ENCODE measurements at regions not wholly inside any gene's neighbourhood (a gene's known extent, or its start where the extent isn't known, plus 50 kb on each side); places are given as distances from the start of the nearest gene placed in this dataset.

GRCh38 chr2:226508683-226509082, 290.9 kb downstream of the IRS1 start:
- no peak for DNase-seq (ENCODE audit: low read depth)
- TF ChIP-seq CTCF (IDR thresholded peaks at IDR 0.05; ENCODE audit: control insufficient read depth, extremely low read depth, insufficient read depth): no peak
- H3K4me3 ChIP-seq (ENCODE audit: low read depth, low read length): no peak overlapping the region

DNA sequence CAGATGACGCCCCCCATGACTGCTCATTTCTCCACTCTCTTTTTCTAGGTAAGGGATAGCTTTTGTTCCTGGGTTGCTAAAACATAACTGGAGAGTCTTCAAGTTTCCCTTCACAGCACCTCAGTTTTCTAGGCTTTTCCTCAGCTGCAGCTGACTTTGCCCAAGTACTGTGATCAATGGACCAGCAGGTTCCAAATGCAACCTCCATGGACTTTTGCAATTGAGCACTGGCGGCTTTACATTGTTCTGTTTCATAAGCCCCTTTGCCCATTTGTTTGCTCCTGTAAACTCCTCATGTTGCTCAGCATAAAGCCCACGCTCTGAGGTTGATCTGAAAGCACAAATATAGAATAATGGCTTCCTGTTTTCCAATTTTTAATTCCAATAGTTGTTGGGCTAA, 291.6 kb downstream of the IRS1 start:
- DNase-seq (ENCODE audit: low read depth): no peak

DNA sequence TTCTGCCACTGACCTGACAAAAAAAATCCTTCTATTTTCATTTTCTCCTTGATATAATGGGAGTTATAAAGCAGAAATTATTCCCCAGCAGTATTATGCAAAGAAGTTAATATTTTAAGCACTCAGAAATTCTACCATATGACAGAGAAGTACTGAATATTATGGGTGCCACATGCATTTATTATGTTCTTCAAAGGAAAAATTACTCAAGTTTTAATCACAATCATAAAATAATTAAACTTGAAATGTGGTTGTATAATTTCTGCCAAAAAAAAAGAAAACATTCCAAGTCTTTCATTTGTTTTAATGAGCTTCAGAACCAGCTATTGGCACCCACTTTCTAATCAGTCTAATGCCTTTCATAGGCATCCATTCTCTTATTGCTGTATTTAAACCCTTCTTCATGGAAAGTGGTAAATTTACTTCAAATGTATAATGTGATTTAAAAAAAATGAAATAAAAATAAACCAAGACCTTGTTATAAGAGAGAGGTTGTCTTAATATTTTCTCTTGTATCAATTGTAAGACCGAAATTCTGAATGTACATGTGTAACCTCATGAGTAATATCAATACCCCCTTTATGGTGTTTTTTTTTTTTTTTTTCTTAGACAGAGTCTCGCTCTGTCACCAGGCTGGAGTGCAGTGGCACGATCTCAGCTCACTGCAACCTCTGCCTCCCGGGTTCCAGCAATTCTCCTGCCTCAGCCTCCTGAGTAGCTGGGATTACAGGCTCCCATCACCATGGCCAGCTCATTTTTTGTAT, 302.3 kb downstream of the IRS1 start:
- no peak overlapping the region for H3K4me3 ChIP-seq (ENCODE audit: low read depth, low read length)
- no peak for TF ChIP-seq CTCF (IDR thresholded peaks at IDR 0.05; ENCODE audit: control insufficient read depth, extremely low read depth, insufficient read depth)
- no peak for DNase-seq (ENCODE audit: low read depth)

More for the DNA sequence above, 291.6 kb downstream of the IRS1 start:
- H3K4me3 ChIP-seq (ENCODE audit: low read depth, low read length): no peak overlapping the region
- TF ChIP-seq CTCF (IDR thresholded peaks at IDR 0.05; ENCODE audit: control insufficient read depth, extremely low read depth, insufficient read depth): no peak

DNA sequence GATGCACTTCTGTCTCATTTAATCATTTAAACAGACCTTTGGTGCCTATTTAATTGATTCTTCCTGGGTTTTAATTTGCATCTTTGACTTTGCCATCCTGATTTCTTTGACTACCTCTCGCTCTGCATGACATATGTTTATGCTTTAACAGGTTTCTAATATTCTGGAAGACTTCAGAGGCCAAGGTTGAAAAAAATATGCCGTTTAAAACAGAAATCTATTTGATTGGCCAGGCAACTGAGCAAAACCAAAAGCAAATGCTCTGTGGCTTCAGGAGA, 303.4 kb downstream of the IRS1 start:
- H3K4me3 ChIP-seq (ENCODE audit: low read depth, low read length): no peak overlapping the region
- no peak for DNase-seq (ENCODE audit: low read depth)
- TF ChIP-seq CTCF (IDR thresholded peaks at IDR 0.05; ENCODE audit: control insufficient read depth, extremely low read depth, insufficient read depth): no peak

GRCh38 chr2:226495466-226496272, 304.0 kb downstream of the IRS1 start:
- no peak for TF ChIP-seq CTCF (IDR thresholded peaks at IDR 0.05; ENCODE audit: control insufficient read depth, extremely low read depth, insufficient read depth)
- DNase-seq (ENCODE audit: low read depth): no peak
- H3K4me3 ChIP-seq (ENCODE audit: low read depth, low read length): no peak overlapping the region

DNA sequence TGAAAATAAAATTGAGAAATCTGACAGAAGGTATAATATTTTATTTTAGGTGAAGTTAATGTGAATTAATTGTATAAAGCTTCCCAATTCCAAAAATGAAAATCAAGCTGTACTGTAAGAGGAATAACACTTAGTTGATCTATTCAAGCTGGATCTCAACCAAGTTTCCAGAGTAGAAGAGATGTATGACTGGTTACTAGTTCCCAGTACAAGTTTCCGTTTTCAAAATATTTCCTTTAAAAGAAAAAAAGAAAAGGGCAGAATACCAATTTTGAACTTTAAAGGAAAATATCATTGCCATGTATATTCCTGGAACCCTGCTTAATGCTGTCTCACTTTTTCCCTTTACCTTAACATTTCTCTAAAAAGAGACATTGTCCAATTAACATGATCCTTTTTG, 308.5 kb downstream of the IRS1 start:
- no peak for TF ChIP-seq CTCF (IDR thresholded peaks at IDR 0.05; ENCODE audit: control insufficient read depth, extremely low read depth, insufficient read depth)
- DNase-seq (ENCODE audit: low read depth): no peak
- no peak overlapping the region for H3K4me3 ChIP-seq (ENCODE audit: low read depth, low read length)

All from LNCaP clone FGC (cell line).